ENCODE measurements at regions not wholly inside any gene's neighbourhood (a gene's known extent, or its start where the extent isn't known, plus 50 kb on each side); places are given as distances from the start of the nearest gene placed in this dataset.

- ChIA-PET CTCF (no interaction called here), POLR2A (no interaction called here), RAD21 (ENCODE audit: low non-redundant PET in 1 of 2, low total read pairs in 2 of 2, uncharacterized antibody in 2 of 2, unreplicated experiment in 2 of 2) (no interaction called here)
- H3K4me1 ChIP-seq (ENCODE audit: control insufficient read depth in 1 of 2, insufficient read depth in 2 of 2, low read length in 2 of 2) = peaks cover 0 to under 1% of the 10 kb centered on the region in 2 experiments; a peak in 2 of 4 replicates
- H3K36me3 ChIP-seq (ENCODE audit: control insufficient read depth in 1 of 2, insufficient read depth in 2 of 2, low read length in 2 of 2) = no peaks in the 10 kb centered on the region
- H3K9ac ChIP-seq (ENCODE audit: low read length) = no peak overlapping the region
- H3K27me3 ChIP-seq (ENCODE audit: insufficient read depth, low read length) = 0 out of 2 replicates have a peak, but pooled peaks cover 8% of the 10 kb centered on the region
- H3K79me2 ChIP-seq (ENCODE audit: insufficient read depth, low read length) = no peaks in the 10 kb centered on the region
- DNase-seq (ENCODE audit: low read depth, low spot score) (no peak), ATAC-seq (no peak)
- TF ChIP-seq POLR2A (IDR thresholded peaks at IDR 0.05; ENCODE audit: borderline replicate concordance, extremely low read depth, insufficient read depth, insufficient read length) (no peak), RAD21 (IDR thresholded peaks at IDR 0.05; ENCODE audit: low read depth) (no peak), SRF (IDR thresholded peaks at IDR 0.05; ENCODE audit: low read depth) (no peak), ZNF274 (IDR thresholded peaks at IDR 0.05; ENCODE audit: low read depth, low read length) (no peak), EZH2 (IDR thresholded peaks at IDR 0.05) (no peak), POLR2AphosphoS5 (IDR thresholded peaks at IDR 0.05; ENCODE audit: low read depth, low read length) (no peak), EGR1 (IDR thresholded peaks at IDR 0.05; ENCODE audit: low read depth) (no peak)
- intact Hi-C loops (cut with micrococcal nuclease) = no loop called here
- H2AFZ ChIP-seq (ENCODE audit: low read depth, low read length, poor library complexity, severe bottlenecking) = no peak overlapping the region
- no peaks in the 10 kb centered on the region for H3K9me3 ChIP-seq (ENCODE audit: control insufficient read depth in 1 of 2, insufficient read depth in 1 of 2, low read depth in 1 of 2, low read length in 2 of 2)
- no peak overlapping the region for H3K27ac ChIP-seq (ENCODE audit: low read depth, low read length)
- no TSS peak for BruUV-seq (replicated peaks)
- no peaks in the 10 kb centered on the region for H3K9me2 ChIP-seq (ENCODE audit: insufficient read depth)
- H3K4me3 ChIP-seq (replicated peaks in 1 of 2; ENCODE audit: low read depth in 1 of 2, low read length in 2 of 2) = no peak overlapping the region
- H4K20me1 ChIP-seq (ENCODE audit: insufficient read depth) = no peaks in the 10 kb centered on the region
- no peak overlapping the region for H3K4me2 ChIP-seq (ENCODE audit: low read length)
These were observed 118.1 kb upstream of the PCBD1 start for GRCh38 chr10:71006506-71006905.

- DNase-seq (ENCODE audit: low read depth, low spot score) (no peak), ATAC-seq (no peak)
- no peak overlapping the region for H3K4me3 ChIP-seq (replicated peaks in 1 of 2; ENCODE audit: low read depth in 1 of 2, low read length in 2 of 2)
- no TSS peak for BruUV-seq (replicated peaks)
- TF ChIP-seq SP1 (IDR thresholded peaks at IDR 0.05; ENCODE audit: low read depth) = no peak
- TF ChIP-seq POLR2A (IDR thresholded peaks at IDR 0.05; ENCODE audit: borderline replicate concordance, extremely low read depth, insufficient read depth, insufficient read length) = no peak
- H3K9ac ChIP-seq (ENCODE audit: low read length) = no peak overlapping the region
- H3K79me2 ChIP-seq (ENCODE audit: insufficient read depth, low read length) = no peaks in the 10 kb centered on the region
- H3K4me1 ChIP-seq (ENCODE audit: control insufficient read depth in 1 of 2, insufficient read depth in 2 of 2, low read length in 2 of 2) = no peaks in the 10 kb centered on the region
- intact Hi-C loops (cut with micrococcal nuclease) = no loop called here
- H4K20me1 ChIP-seq (ENCODE audit: insufficient read depth) = no peaks in the 10 kb centered on the region
- POLR2A ChIA-PET = no interaction called here
- H2AFZ ChIP-seq (ENCODE audit: low read depth, low read length, poor library complexity, severe bottlenecking) = no peak overlapping the region
- no peaks in the 10 kb centered on the region for H3K9me3 ChIP-seq (ENCODE audit: control insufficient read depth in 1 of 2, insufficient read depth in 1 of 2, low read depth in 1 of 2, low read length in 2 of 2)
- no peaks in the 10 kb centered on the region for H3K9me2 ChIP-seq (ENCODE audit: insufficient read depth)
- H3K4me2 ChIP-seq (ENCODE audit: low read length) = no peak overlapping the region
- H3K27me3 ChIP-seq (ENCODE audit: insufficient read depth, low read length) = 0 out of 2 replicates have a peak, but pooled peaks cover 8% of the 10 kb centered on the region
- CTCF ChIA-PET = no interaction called here
- RAD21 ChIA-PET (ENCODE audit: low non-redundant PET in 1 of 2, low total read pairs in 2 of 2, uncharacterized antibody in 2 of 2, unreplicated experiment in 2 of 2) = no interaction called here
- H3K36me3 ChIP-seq (ENCODE audit: control insufficient read depth in 1 of 2, insufficient read depth in 2 of 2, low read length in 2 of 2) = no peaks in the 10 kb centered on the region
- no peak overlapping the region for H3K27ac ChIP-seq (ENCODE audit: low read depth, low read length)
These were observed 119.2 kb upstream of the PCBD1 start for GRCh38 chr10:71007516-71007915.

All from HCT116 (cell line).